HepG2 (cell line): ENCODE measurements at regions not wholly inside any gene's neighbourhood (a gene's known extent, or its start where the extent isn't known, plus 50 kb on each side); places are given as distances from the start of the nearest gene placed in this dataset.

ENCODE experiments used
- AHDC1 ChIP-seq: sonication (generic); formaldehyde crosslinking; IDR thresholded peaks from 2 replicates; pipeline ENCODE4 v1.5.1; 2020; ENCODE audit warnings: mild to moderate bottlenecking, missing genetic modification reagents, borderline replicate concordance
- ATF3 ChIP-seq: sonication (generic); formaldehyde crosslinking; IDR thresholded peaks from 2 replicates; pipeline ENCODE4 v1.4.0; 2020; ENCODE audit warnings: missing genetic modification reagents
- CBX2 ChIP-seq, 2 experiments: fragments of 200-600 bp in 1 of 2; sonication (generic); formaldehyde crosslinking in 1 of 2; IDR thresholded peaks; 2 replicates each; pipeline versions ENCODE4 v1.7.0 to v1.8.1; 2018 to 2022; ENCODE audit warnings: low read depth in 2 of 2, low read length in 1 of 2, mild to moderate bottlenecking in 1 of 2, missing genetic modification reagents in 1 of 2
- CENPT ChIP-seq: sonication (generic); formaldehyde crosslinking; IDR thresholded peaks from 2 replicates; pipeline ENCODE4 v1.8.0; 2022; ENCODE audit warnings: low read depth, mild to moderate bottlenecking, moderate library complexity, missing genetic modification reagents
- IKZF1 ChIP-seq: fragments of 450-650 bp; IDR thresholded peaks from 2 replicates; pipeline ENCODE4 v1.7.1; 2016
- MTA3 ChIP-seq: sonication (generic); formaldehyde crosslinking; IDR thresholded peaks from 2 replicates; pipeline ENCODE4 v1.4.0; 2020; ENCODE audit warnings: missing genetic modification reagents
- TCF7 ChIP-seq: sonication (generic); IDR thresholded peaks from 2 replicates; pipeline ENCODE4 v1.6.1; 2016; ENCODE audit warnings: antibody characterized with exemption, low read depth
- ZBTB40 ChIP-seq, 2 experiments: fragments of 450-650 bp in 1 of 2; sonication (generic) in 1 of 2; formaldehyde crosslinking in 1 of 2; IDR thresholded peaks; 2 replicates each; pipeline versions ENCODE4 v1.6.1 to v1.8.0; 2016 to 2022; ENCODE audit warnings: antibody characterized with exemption in 1 of 2, mild to moderate bottlenecking in 1 of 2, missing genetic modification reagents in 1 of 2
- ZNF256 ChIP-seq: sonication (generic); formaldehyde crosslinking; conservative IDR thresholded peaks from 2 replicates; pipeline ENCODE4 v1.4.0; 2020; ENCODE audit warnings: missing genetic modification reagents
- ZNF263 ChIP-seq: sonication (generic); formaldehyde crosslinking; IDR thresholded peaks from 2 replicates; pipeline ENCODE4 v1.4.0; 2020; ENCODE audit warnings: missing genetic modification reagents
- ZNF772 ChIP-seq: sonication (generic); formaldehyde crosslinking; IDR thresholded peaks from 2 replicates; pipeline ENCODE4 v1.5.0; 2020; ENCODE audit warnings: mild to moderate bottlenecking, missing genetic modification reagents
- TF ChIP-seq, protein P1 (sequence below): sonication (generic); formaldehyde crosslinking; IDR thresholded peaks from 2 replicates; pipeline ENCODE4 v1.5.0; 2020; ENCODE audit warnings: mild to moderate bottlenecking, missing genetic modification reagents

GRCh38 chr16:10242916-10243315, 60.7 kb upstream of the GRIN2A start (continued):
- TF ChIP-seq ZBTB40 (IDR thresholded peaks at IDR 0.05), result no peak
- TF ChIP-seq ZBTB40 (CRISPR knock-in tag; IDR thresholded peaks at IDR 0.05), result no peak
- no peak for TF ChIP-seq ZNF256
- TF ChIP-seq, protein P1, sequence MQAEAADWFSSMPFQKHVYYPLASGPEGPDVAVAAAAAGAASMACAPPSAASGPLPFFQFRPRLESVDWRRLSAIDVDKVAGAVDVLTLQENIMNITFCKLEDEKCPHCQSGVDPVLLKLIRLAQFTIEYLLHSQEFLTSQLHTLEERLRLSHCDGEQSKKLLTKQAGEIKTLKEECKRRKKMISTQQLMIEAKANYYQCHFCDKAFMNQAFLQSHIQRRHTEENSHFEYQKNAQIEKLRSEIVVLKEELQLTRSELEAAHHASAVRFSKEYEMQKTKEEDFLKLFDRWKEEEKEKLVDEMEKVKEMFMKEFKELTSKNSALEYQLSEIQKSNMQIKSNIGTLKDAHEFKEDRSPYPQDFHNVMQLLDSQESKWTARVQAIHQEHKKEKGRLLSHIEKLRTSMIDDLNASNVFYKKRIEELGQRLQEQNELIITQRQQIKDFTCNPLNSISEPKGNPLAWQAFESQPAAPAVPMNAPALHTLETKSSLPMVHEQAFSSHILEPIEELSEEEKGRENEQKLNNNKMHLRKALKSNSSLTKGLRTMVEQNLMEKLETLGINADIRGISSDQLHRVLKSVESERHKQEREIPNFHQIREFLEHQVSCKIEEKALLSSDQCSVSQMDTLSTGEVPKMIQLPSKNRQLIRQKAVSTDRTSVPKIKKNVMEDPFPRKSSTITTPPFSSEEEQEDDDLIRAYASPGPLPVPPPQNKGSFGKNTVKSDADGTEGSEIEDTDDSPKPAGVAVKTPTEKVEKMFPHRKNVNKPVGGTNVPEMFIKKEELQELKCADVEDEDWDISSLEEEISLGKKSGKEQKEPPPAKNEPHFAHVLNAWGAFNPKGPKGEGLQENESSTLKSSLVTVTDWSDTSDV (CRISPR knock-in tag), result no peak
- no peak for TF ChIP-seq IKZF1
- TF ChIP-seq ZNF772 (CRISPR knock-in tag), result no peak
- TF ChIP-seq AHDC1 (CRISPR knock-in tag), result no peak
- TF ChIP-seq ATF3 (CRISPR knock-in tag), result no peak
- no peak for TF ChIP-seq MTA3 (CRISPR knock-in tag)
- no peak for TF ChIP-seq CENPT (CRISPR knock-in tag)
- TF ChIP-seq CBX2 (IDR thresholded peaks at IDR 0.05; ENCODE audit: low read depth, low read length), result no peak
- TF ChIP-seq CBX2 (CRISPR knock-in tag; IDR thresholded peaks at IDR 0.05; ENCODE audit: low read depth), result no peak
- no peak for TF ChIP-seq ZNF263 (CRISPR knock-in tag)
- no peak for TF ChIP-seq TCF7
- TF ChIP-seq, all 625 proteins: peak for 0
